ENCODE measurements at regions not wholly inside any gene's neighbourhood (a gene's known extent, or its start where the extent isn't known, plus 50 kb on each side); places are given as distances from the start of the nearest gene placed in this dataset.

DNA sequence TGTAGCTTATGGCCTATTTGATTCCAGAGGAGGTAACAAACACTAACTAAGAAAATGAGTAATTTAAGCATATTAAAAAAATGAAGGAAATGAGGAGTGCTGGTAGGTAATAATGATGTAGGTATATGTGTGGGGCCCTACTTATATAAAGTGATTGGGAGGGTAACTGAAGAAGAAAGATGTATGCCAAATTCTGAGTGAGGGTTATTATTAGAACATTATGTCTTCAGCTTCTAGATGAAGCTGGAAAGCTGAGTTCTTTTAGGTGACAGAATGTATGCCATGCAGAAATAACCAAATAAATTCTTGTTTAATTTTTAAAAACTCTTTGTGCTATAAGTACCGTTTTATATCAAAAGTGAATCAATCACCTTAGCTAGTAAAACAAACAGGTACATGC lies 479.6 kb upstream of the TENM4 start:
- Histone ChIP-seq H3K4me1 (ENCODE audit: insufficient read depth, low read length, severe bottlenecking) (no peaks in the 10 kb centered on the region), H3F3A (ENCODE audit: insufficient read depth, low read length) (no peaks in the 10 kb centered on the region), H3K4me2 (ENCODE audit: low read length) (no peak overlapping the region), H3K9me2 (ENCODE audit: low read depth, low read length) (no peaks in the 10 kb centered on the region), H2AFZ (ENCODE audit: low read length) (no peak overlapping the region), H4K20me1 (ENCODE audit: insufficient read depth, low read length) (no peaks in the 10 kb centered on the region), H3K4me3 (ENCODE audit: low read depth, low read length, poor library complexity, severe bottlenecking) (no peak overlapping the region), H3K36me3 (ENCODE audit: insufficient read depth, low read length) (no peaks in the 10 kb centered on the region), H3K27me3 (ENCODE audit: insufficient read depth, low read length) (no peaks in the 10 kb centered on the region), H3K27ac (ENCODE audit: low read depth, low read length, poor library complexity, severe bottlenecking) (no peak overlapping the region), H3K9me3 (ENCODE audit: low read length) (no peaks in the 10 kb centered on the region), H3K9ac (ENCODE audit: low read length) (no peak overlapping the region), H3K79me2 (ENCODE audit: insufficient read depth, low read length) (no peaks in the 10 kb centered on the region)
- TF ChIP-seq, protein P1, sequence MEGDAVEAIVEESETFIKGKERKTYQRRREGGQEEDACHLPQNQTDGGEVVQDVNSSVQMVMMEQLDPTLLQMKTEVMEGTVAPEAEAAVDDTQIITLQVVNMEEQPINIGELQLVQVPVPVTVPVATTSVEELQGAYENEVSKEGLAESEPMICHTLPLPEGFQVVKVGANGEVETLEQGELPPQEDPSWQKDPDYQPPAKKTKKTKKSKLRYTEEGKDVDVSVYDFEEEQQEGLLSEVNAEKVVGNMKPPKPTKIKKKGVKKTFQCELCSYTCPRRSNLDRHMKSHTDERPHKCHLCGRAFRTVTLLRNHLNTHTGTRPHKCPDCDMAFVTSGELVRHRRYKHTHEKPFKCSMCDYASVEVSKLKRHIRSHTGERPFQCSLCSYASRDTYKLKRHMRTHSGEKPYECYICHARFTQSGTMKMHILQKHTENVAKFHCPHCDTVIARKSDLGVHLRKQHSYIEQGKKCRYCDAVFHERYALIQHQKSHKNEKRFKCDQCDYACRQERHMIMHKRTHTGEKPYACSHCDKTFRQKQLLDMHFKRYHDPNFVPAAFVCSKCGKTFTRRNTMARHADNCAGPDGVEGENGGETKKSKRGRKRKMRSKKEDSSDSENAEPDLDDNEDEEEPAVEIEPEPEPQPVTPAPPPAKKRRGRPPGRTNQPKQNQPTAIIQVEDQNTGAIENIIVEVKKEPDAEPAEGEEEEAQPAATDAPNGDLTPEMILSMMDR (IDR thresholded peaks at IDR 0.05; ENCODE audit: low read length) = no peak
- TF ChIP-seq EZH2 (IDR thresholded peaks at IDR 0.05; ENCODE audit: borderline replicate concordance, low read length) = no peak

DNA sequence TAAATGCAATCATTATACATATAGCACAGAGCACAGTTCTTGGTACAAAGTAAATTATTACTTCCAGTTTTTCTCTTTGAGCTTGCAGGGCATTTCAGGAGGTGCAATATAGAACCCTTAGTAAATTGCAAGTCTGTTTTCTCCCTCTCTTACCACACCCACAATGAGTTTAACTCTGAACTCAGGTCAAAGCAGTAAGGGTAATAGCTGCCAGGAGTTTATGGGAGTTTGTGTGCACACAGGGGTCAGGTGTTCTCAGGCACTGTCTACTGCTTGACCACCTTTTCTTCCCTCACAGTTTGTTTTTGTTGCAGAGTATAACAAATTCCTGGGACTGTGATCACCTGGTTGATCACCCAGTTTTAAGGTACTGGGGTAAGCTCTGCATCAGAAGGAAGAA lies 478.5 kb upstream of the TENM4 start:
- Histone ChIP-seq H3K4me3 (ENCODE audit: low read depth, low read length, poor library complexity, severe bottlenecking) (no peak overlapping the region), H3K9me3 (ENCODE audit: low read length) (no peaks in the 10 kb centered on the region), H3K27me3 (ENCODE audit: insufficient read depth, low read length) (no peaks in the 10 kb centered on the region), H3K9ac (ENCODE audit: low read length) (no peak overlapping the region), H3K9me2 (ENCODE audit: low read depth, low read length) (no peaks in the 10 kb centered on the region), H3F3A (ENCODE audit: insufficient read depth, low read length) (no peaks in the 10 kb centered on the region), H3K36me3 (ENCODE audit: insufficient read depth, low read length) (no peaks in the 10 kb centered on the region), H3K4me1 (ENCODE audit: insufficient read depth, low read length, severe bottlenecking) (no peaks in the 10 kb centered on the region), H4K20me1 (ENCODE audit: insufficient read depth, low read length) (no peaks in the 10 kb centered on the region), H2AFZ (ENCODE audit: low read length) (no peak overlapping the region), H3K79me2 (ENCODE audit: insufficient read depth, low read length) (no peaks in the 10 kb centered on the region), H3K4me2 (ENCODE audit: low read length) (no peak overlapping the region), H3K27ac (ENCODE audit: low read depth, low read length, poor library complexity, severe bottlenecking) (no peak overlapping the region)
- TF ChIP-seq, protein P1 (IDR thresholded peaks at IDR 0.05; ENCODE audit: low read length) = no peak
- TF ChIP-seq EZH2 (IDR thresholded peaks at IDR 0.05; ENCODE audit: borderline replicate concordance, low read length) = no peak

DNA sequence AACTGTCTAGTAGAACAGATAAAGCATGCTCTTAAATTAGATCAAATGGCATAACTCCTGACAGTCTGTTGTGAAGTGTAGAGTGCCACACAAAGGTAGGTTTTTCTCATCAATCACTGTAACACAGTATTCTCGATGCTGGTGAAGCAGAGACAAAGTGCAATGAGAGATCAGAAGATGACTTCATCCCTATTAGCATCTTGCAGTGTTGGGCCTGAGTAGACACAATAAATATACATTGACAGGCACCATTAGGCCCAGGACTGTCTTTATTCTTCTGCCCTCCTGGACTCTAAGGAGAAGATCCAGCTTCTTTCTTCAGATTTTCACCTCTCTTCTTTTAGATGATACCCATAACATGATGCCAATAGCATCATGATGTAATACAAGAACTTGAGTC lies 478.0 kb upstream of the TENM4 start:
- Histone ChIP-seq H3K9ac (ENCODE audit: low read length) (no peak overlapping the region), H3F3A (ENCODE audit: insufficient read depth, low read length) (no peaks in the 10 kb centered on the region), H3K27me3 (ENCODE audit: insufficient read depth, low read length) (no peaks in the 10 kb centered on the region), H3K36me3 (ENCODE audit: insufficient read depth, low read length) (no peaks in the 10 kb centered on the region), H3K4me3 (ENCODE audit: low read depth, low read length, poor library complexity, severe bottlenecking) (no peak overlapping the region), H3K4me1 (ENCODE audit: insufficient read depth, low read length, severe bottlenecking) (no peaks in the 10 kb centered on the region), H4K20me1 (ENCODE audit: insufficient read depth, low read length) (no peaks in the 10 kb centered on the region), H3K9me2 (ENCODE audit: low read depth, low read length) (no peaks in the 10 kb centered on the region), H2AFZ (ENCODE audit: low read length) (no peak overlapping the region), H3K9me3 (ENCODE audit: low read length) (no peaks in the 10 kb centered on the region), H3K79me2 (ENCODE audit: insufficient read depth, low read length) (no peaks in the 10 kb centered on the region), H3K4me2 (ENCODE audit: low read length) (no peak overlapping the region), H3K27ac (ENCODE audit: low read depth, low read length, poor library complexity, severe bottlenecking) (no peak overlapping the region)
- TF ChIP-seq, protein P1 (IDR thresholded peaks at IDR 0.05; ENCODE audit: low read length) = no peak
- TF ChIP-seq EZH2 (IDR thresholded peaks at IDR 0.05; ENCODE audit: borderline replicate concordance, low read length) = no peak

Measured in OCI-LY1 (cell line).